ENCODE measurements at regions not wholly inside any gene's neighbourhood (a gene's known extent, or its start where the extent isn't known, plus 50 kb on each side); places are given as distances from the start of the nearest gene placed in this dataset.

- no peak overlapping the region for H3K4me3 Mint-ChIP-seq (ENCODE audit: low read depth, unreplicated experiment)
- H3K9me3 Mint-ChIP-seq (ENCODE audit: low read depth, unreplicated experiment): no peaks in the 10 kb centered on the region
- H3K27ac Mint-ChIP-seq (ENCODE audit: unreplicated experiment): no peak overlapping the region
- H3K4me1 Mint-ChIP-seq (ENCODE audit: low read depth, unreplicated experiment): no peaks in the 10 kb centered on the region
- H3K36me3 Mint-ChIP-seq (ENCODE audit: insufficient read depth, unreplicated experiment): no peaks in the 10 kb centered on the region
- CTCF ChIA-PET: no interaction called here
- no peak for TF ChIP-seq CTCF (IDR thresholded peaks at IDR 0.05; ENCODE audit: unreplicated experiment)
- H3K27me3 Mint-ChIP-seq (ENCODE audit: unreplicated experiment): no peaks in the 10 kb centered on the region
- no TSS peak for BruUV-seq (replicated peaks)
- DNase-seq: no peak
- intact Hi-C loops (cut with micrococcal nuclease; ENCODE audit: unreplicated experiment): no loop called here
Measured at GRCh38 chr6:145090801-145091585, 644.3 kb downstream of the EPM2A start.

GRCh38 chr6:145091586-145092142 lies 643.7 kb downstream of the EPM2A start:
- no peak for DNase-seq
- no TSS peak for BruUV-seq (replicated peaks)

GRCh38 chr6:145092554-145092953 lies 642.8 kb downstream of the EPM2A start:
- Mint-ChIP-seq H3K27me3 (ENCODE audit: unreplicated experiment) (no peaks in the 10 kb centered on the region), H3K36me3 (ENCODE audit: insufficient read depth, unreplicated experiment) (no peaks in the 10 kb centered on the region), H3K27ac (ENCODE audit: unreplicated experiment) (no peak overlapping the region), H3K4me1 (ENCODE audit: low read depth, unreplicated experiment) (no peaks in the 10 kb centered on the region), H3K9me3 (ENCODE audit: low read depth, unreplicated experiment) (no peaks in the 10 kb centered on the region), H3K4me3 (ENCODE audit: low read depth, unreplicated experiment) (no peak overlapping the region)
- no peak for DNase-seq
- no peak for TF ChIP-seq CTCF (IDR thresholded peaks at IDR 0.05; ENCODE audit: unreplicated experiment)
- intact Hi-C loops (cut with micrococcal nuclease; ENCODE audit: unreplicated experiment): no loop called here
- no TSS peak for BruUV-seq (replicated peaks)
- CTCF ChIA-PET: no interaction called here

More at GRCh38 chr6:145091586-145092142, 643.7 kb downstream of the EPM2A start:
- no peak for TF ChIP-seq CTCF (IDR thresholded peaks at IDR 0.05; ENCODE audit: unreplicated experiment)
- Mint-ChIP-seq H3K4me3 (ENCODE audit: low read depth, unreplicated experiment) (no peak overlapping the region), H3K27ac (ENCODE audit: unreplicated experiment) (no peak overlapping the region), H3K36me3 (ENCODE audit: insufficient read depth, unreplicated experiment) (no peaks in the 10 kb centered on the region), H3K27me3 (ENCODE audit: unreplicated experiment) (no peaks in the 10 kb centered on the region), H3K4me1 (ENCODE audit: low read depth, unreplicated experiment) (no peaks in the 10 kb centered on the region), H3K9me3 (ENCODE audit: low read depth, unreplicated experiment) (no peaks in the 10 kb centered on the region)
- CTCF ChIA-PET: no interaction called here
- intact Hi-C loops (cut with micrococcal nuclease; ENCODE audit: unreplicated experiment): no loop called here

- no peaks in the 10 kb centered on the region for H3K36me3 Mint-ChIP-seq (ENCODE audit: insufficient read depth, unreplicated experiment)
- no TSS peak for BruUV-seq (replicated peaks)
- no peak overlapping the region for H3K27ac Mint-ChIP-seq (ENCODE audit: unreplicated experiment)
- CTCF ChIA-PET: no interaction called here
- H3K4me3 Mint-ChIP-seq (ENCODE audit: low read depth, unreplicated experiment): no peak overlapping the region
- no peaks in the 10 kb centered on the region for H3K27me3 Mint-ChIP-seq (ENCODE audit: unreplicated experiment)
- H3K9me3 Mint-ChIP-seq (ENCODE audit: low read depth, unreplicated experiment): no peaks in the 10 kb centered on the region
- DNase-seq: no peak
- intact Hi-C loops (cut with micrococcal nuclease; ENCODE audit: unreplicated experiment): no loop called here
- no peaks in the 10 kb centered on the region for H3K4me1 Mint-ChIP-seq (ENCODE audit: low read depth, unreplicated experiment)
- TF ChIP-seq CTCF (IDR thresholded peaks at IDR 0.05; ENCODE audit: unreplicated experiment): no peak
Measured at GRCh38 chr6:145093226-145093625, 642.1 kb downstream of the EPM2A start.
